ENCODE measurements at regions not wholly inside any gene's neighbourhood (a gene's known extent, or its start where the extent isn't known, plus 50 kb on each side); places are given as distances from the start of the nearest gene placed in this dataset.
A peak's percentile ranks its signal among the peaks of the same experiment; 100 is the strongest.

- no peaks in the 10 kb centered on the region for H4K20me1 ChIP-seq (ENCODE audit: insufficient read depth)
- H3K36me3 ChIP-seq (ENCODE audit: insufficient read depth, low read length), result no peaks in the 10 kb centered on the region
Observed at GRCh38 chr3:153001210-153002078, 160.6 kb upstream of the RAP2B start.

GRCh38 chr3:153003441-153003840 is 158.6 kb upstream of the RAP2B start:
- no peaks in the 10 kb centered on the region for H4K20me1 ChIP-seq (ENCODE audit: insufficient read depth)
- no peaks in the 10 kb centered on the region for H3F3A ChIP-seq (ENCODE audit: insufficient read depth, low read length, poor library complexity, severe bottlenecking)
- no peaks in the 10 kb centered on the region for H3K9me3 ChIP-seq (ENCODE audit: low read length)
- no peak overlapping the region for H2AFZ ChIP-seq (ENCODE audit: low read depth, low read length)
- no peaks in the 10 kb centered on the region for H3K9me2 ChIP-seq (ENCODE audit: insufficient read depth, low read length)
- H3K79me2 ChIP-seq (replicated peaks; ENCODE audit: insufficient read depth, low read length), result no peaks in the 10 kb centered on the region
- H3K27me3 ChIP-seq (ENCODE audit: insufficient read depth, low read depth, low read length), result no peaks in the 10 kb centered on the region
- peak; percentile 49 for TF ChIP-seq EP300 (conservative IDR thresholded peaks at IDR 0.05; ENCODE audit: poor library complexity, severe bottlenecking)
- TF ChIP-seq, protein P1, sequence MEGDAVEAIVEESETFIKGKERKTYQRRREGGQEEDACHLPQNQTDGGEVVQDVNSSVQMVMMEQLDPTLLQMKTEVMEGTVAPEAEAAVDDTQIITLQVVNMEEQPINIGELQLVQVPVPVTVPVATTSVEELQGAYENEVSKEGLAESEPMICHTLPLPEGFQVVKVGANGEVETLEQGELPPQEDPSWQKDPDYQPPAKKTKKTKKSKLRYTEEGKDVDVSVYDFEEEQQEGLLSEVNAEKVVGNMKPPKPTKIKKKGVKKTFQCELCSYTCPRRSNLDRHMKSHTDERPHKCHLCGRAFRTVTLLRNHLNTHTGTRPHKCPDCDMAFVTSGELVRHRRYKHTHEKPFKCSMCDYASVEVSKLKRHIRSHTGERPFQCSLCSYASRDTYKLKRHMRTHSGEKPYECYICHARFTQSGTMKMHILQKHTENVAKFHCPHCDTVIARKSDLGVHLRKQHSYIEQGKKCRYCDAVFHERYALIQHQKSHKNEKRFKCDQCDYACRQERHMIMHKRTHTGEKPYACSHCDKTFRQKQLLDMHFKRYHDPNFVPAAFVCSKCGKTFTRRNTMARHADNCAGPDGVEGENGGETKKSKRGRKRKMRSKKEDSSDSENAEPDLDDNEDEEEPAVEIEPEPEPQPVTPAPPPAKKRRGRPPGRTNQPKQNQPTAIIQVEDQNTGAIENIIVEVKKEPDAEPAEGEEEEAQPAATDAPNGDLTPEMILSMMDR (IDR thresholded peaks at IDR 0.05; ENCODE audit: poor library complexity, severe bottlenecking), result no peak
- TF ChIP-seq MXI1 (conservative IDR thresholded peaks at IDR 0.05; ENCODE audit: poor library complexity, severe bottlenecking), result no peak
- no peak for TF ChIP-seq POLR2AphosphoS5 (IDR thresholded peaks at IDR 0.05)
- TF ChIP-seq TAF1 (IDR thresholded peaks at IDR 0.05; ENCODE audit: low read depth), result no peak
- no peak for TF ChIP-seq SMC3 (conservative IDR thresholded peaks at IDR 0.05; ENCODE audit: poor library complexity)
- H3K9ac ChIP-seq (ENCODE audit: low read length), result no peak overlapping the region
- peak overlapping the region; percentile 44 for H3K27ac ChIP-seq (ENCODE audit: low read length)
- H3K36me3 ChIP-seq (ENCODE audit: insufficient read depth, low read length), result no peaks in the 10 kb centered on the region
- H3K4me3 ChIP-seq (ENCODE audit: low read length), result peak overlapping the region; percentile 13
- H3K4me2 ChIP-seq (ENCODE audit: low read length), result peak overlapping the region; percentile 3

More at GRCh38 chr3:153001210-153002078, 160.6 kb upstream of the RAP2B start:
- H3K9me3 ChIP-seq (ENCODE audit: low read length), result no peaks in the 10 kb centered on the region
- no peaks in the 10 kb centered on the region for H3K79me2 ChIP-seq (replicated peaks; ENCODE audit: insufficient read depth, low read length)
- no peaks in the 10 kb centered on the region for H3K27me3 ChIP-seq (ENCODE audit: insufficient read depth, low read depth, low read length)
- no peak overlapping the region for H3K4me2 ChIP-seq (ENCODE audit: low read length)
- no peak overlapping the region for H3K4me3 ChIP-seq (ENCODE audit: low read length)
- TF ChIP-seq POLR2AphosphoS5 (IDR thresholded peaks at IDR 0.05) (no peak), SMC3 (conservative IDR thresholded peaks at IDR 0.05; ENCODE audit: poor library complexity) (no peak), MXI1 (conservative IDR thresholded peaks at IDR 0.05; ENCODE audit: poor library complexity, severe bottlenecking) (no peak), EP300 (conservative IDR thresholded peaks at IDR 0.05; ENCODE audit: poor library complexity, severe bottlenecking) (no peak), RAD21 (conservative IDR thresholded peaks at IDR 0.05) (no peak), EZH2 (IDR thresholded peaks at IDR 0.05; ENCODE audit: borderline replicate concordance, insufficient read depth, low read length, poor library complexity, severe bottlenecking) (no peak), REST (IDR thresholded peaks at IDR 0.05; ENCODE audit: borderline replicate concordance) (no peak), TAF1 (IDR thresholded peaks at IDR 0.05; ENCODE audit: low read depth) (no peak)
- TF ChIP-seq, protein P1 (IDR thresholded peaks at IDR 0.05; ENCODE audit: poor library complexity, severe bottlenecking), result no peak
- no peak overlapping the region for H2AFZ ChIP-seq (ENCODE audit: low read depth, low read length)
- no peak overlapping the region for H3K9ac ChIP-seq (ENCODE audit: low read length)
- no peaks in the 10 kb centered on the region for H3F3A ChIP-seq (ENCODE audit: insufficient read depth, low read length, poor library complexity, severe bottlenecking)
- no peak overlapping the region for H3K27ac ChIP-seq (ENCODE audit: low read length)
- H3K9me2 ChIP-seq (ENCODE audit: insufficient read depth, low read length), result no peaks in the 10 kb centered on the region
